ENCODE measurements at regions not wholly inside any gene's neighbourhood (a gene's known extent, or its start where the extent isn't known, plus 50 kb on each side); places are given as distances from the start of the nearest gene placed in this dataset.
A peak's percentile ranks its signal among the peaks of the same experiment; 100 is the strongest.

DNA sequence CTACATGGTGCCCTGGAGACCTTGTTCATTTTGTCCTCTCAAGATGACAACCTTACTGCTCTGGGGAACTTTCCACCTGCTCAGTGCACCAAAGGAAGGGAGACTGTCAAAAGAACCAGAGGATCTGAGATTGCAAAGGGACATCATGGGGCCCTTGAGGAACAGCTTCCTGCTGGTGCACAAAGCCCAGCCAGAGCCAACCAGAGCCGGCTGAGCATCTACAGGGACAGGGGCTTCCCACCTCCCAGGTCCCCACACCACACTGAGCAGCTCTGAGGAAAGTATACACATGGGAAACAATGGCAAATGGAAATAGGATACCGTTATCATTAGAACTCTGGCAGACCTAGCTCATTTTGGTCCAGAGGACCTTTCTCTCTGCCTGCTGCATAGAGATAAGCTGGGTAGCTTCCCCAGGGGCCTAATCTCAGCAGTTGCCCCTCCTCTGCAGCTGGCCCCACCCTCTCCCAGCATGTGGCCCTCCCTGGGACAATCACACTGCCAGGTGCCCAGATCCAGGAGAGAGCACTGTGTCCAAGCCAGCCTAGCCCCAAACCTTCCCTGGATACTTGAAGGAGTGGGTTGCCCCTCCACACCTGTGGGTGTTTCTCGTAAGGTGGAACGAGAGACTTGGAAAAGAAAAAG, 123.4 kb upstream of the PRR20G start:
- Histone ChIP-seq H3K4me1 (no peaks in the 10 kb centered on the region), H3K36me3 (no peaks in the 10 kb centered on the region), H3K27me3 (peaks cover 0 to 59% of the 10 kb centered on the region in 2 donors), H3K27ac (no peak overlapping the region), H3K4me3 (no peak overlapping the region), H3K9me3 (no peaks in the 10 kb centered on the region)
- intact Hi-C loops (cut with DNase I; ENCODE audit: low total_unique reads): no loop called here
- TF ChIP-seq, protein P1, sequence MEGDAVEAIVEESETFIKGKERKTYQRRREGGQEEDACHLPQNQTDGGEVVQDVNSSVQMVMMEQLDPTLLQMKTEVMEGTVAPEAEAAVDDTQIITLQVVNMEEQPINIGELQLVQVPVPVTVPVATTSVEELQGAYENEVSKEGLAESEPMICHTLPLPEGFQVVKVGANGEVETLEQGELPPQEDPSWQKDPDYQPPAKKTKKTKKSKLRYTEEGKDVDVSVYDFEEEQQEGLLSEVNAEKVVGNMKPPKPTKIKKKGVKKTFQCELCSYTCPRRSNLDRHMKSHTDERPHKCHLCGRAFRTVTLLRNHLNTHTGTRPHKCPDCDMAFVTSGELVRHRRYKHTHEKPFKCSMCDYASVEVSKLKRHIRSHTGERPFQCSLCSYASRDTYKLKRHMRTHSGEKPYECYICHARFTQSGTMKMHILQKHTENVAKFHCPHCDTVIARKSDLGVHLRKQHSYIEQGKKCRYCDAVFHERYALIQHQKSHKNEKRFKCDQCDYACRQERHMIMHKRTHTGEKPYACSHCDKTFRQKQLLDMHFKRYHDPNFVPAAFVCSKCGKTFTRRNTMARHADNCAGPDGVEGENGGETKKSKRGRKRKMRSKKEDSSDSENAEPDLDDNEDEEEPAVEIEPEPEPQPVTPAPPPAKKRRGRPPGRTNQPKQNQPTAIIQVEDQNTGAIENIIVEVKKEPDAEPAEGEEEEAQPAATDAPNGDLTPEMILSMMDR (IDR thresholded peaks at IDR 0.05): no peak
- peak in 1 of 2 donors; percentile 27 for DNase-seq

DNA sequence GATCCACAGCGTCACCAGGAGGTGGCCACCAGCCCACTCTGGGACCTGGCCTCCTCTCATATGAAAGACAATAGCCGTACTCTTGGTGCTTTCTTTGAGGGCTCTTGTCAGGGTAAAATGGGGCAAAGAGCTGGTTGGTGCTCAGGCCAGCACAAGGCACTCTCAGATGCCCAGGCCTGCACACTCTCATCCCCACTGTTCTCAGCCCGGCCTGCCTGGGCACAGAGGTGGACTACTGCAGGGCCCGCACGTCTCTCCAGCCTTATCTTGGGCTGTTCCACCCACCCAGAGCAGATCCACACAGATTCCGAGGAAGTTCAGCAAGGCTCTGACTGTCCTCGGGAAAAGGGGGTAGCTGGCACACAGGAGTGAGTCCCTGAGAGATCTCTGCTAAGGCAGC, 122.8 kb upstream of the PRR20G start:
- H3K27me3 ChIP-seq: peaks cover 0 to 63% of the 10 kb centered on the region in 2 donors
- H3K27ac ChIP-seq: no peak overlapping the region
- DNase-seq: peak in 1 of 2 donors; percentile 16
- H3K4me3 ChIP-seq: no peak overlapping the region
- no peaks in the 10 kb centered on the region for H3K9me3 ChIP-seq
- TF ChIP-seq, protein P1 (IDR thresholded peaks at IDR 0.05): no peak
- intact Hi-C loops (cut with DNase I; ENCODE audit: low total_unique reads): no loop called here
- no peaks in the 10 kb centered on the region for H3K36me3 ChIP-seq
- no peaks in the 10 kb centered on the region for H3K4me1 ChIP-seq

DNA sequence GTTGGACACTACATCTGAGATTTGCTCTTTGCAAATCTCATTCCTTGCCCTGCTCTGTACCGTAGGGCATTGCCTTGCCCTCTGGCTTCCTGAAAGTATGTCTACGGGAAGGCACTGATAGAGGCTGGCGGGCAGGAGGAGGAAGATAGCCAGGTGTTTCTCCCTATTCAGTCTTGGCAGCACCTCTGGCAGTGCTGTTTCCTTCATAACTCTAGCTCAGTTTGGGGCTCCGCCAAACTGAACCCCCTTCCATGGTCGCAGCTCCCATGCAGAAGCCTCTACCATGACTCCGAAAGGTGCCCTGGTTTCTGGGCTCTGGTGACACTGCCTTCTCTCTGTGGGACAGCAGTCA, 122.3 kb upstream of the PRR20G start:
- intact Hi-C loops (cut with DNase I; ENCODE audit: low total_unique reads): no loop called here
- H3K9me3 ChIP-seq: no peaks in the 10 kb centered on the region
- no peak overlapping the region for H3K27ac ChIP-seq
- peaks cover 0 to 62% of the 10 kb centered on the region in 2 donors for H3K27me3 ChIP-seq
- TF ChIP-seq, protein P1 (IDR thresholded peaks at IDR 0.05): no peak
- DNase-seq: peak in 1 of 2 donors; percentile 37
- no peaks in the 10 kb centered on the region for H3K36me3 ChIP-seq
- peaks cover 0 to 2% (median 0%) of the 10 kb centered on the region in 4 donors for H3K4me1 ChIP-seq
- H3K4me3 ChIP-seq: no peak overlapping the region

DNA sequence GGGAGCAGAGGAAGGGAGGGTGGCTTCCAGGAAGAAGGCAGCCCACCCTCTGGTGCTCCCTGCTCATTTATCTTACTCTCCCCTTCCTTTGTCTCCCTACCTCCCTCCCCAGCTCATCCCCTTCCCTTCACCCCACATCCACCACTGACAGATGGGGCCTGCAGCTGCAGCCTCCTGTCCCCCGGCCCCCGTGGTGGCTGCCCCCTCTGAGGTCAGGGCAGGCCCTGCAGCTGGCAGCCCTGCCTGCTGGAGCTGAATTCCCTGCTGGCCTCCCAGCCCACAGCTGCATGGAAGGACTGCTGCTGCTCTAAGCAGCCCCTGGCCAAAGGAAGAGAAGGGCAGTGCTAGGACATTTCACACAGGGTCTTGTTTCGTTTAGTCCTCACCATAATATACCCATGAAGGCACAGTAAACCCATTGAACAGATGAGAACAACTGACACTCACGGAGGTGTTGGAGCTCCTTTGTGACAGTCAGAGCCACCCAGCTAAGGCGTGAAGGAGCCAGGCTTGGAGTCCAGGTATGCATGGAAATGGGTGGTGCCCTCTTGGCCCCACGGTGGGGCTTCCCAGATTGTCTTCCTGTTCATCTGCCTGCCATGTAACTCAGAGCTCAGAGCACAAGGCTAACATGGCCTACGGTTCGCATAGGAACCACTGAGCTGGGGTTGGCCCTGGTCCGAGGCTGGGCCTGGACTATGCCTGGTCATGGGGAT, 121.7 kb upstream of the PRR20G start:
- Histone ChIP-seq H3K4me1 (peaks cover 0 to 7% (median 0%) of the 10 kb centered on the region in 4 donors), H3K4me3 (no peak overlapping the region), H3K27ac (no peak overlapping the region), H3K27me3 (peaks cover 0 to 62% of the 10 kb centered on the region in 2 donors), H3K36me3 (no peaks in the 10 kb centered on the region), H3K9me3 (no peaks in the 10 kb centered on the region)
- intact Hi-C loops (cut with DNase I; ENCODE audit: low total_unique reads): no loop called here
- TF ChIP-seq, protein P1 (IDR thresholded peaks at IDR 0.05): no peak
- DNase-seq: peak in 1 of 2 donors; percentile 42

DNA sequence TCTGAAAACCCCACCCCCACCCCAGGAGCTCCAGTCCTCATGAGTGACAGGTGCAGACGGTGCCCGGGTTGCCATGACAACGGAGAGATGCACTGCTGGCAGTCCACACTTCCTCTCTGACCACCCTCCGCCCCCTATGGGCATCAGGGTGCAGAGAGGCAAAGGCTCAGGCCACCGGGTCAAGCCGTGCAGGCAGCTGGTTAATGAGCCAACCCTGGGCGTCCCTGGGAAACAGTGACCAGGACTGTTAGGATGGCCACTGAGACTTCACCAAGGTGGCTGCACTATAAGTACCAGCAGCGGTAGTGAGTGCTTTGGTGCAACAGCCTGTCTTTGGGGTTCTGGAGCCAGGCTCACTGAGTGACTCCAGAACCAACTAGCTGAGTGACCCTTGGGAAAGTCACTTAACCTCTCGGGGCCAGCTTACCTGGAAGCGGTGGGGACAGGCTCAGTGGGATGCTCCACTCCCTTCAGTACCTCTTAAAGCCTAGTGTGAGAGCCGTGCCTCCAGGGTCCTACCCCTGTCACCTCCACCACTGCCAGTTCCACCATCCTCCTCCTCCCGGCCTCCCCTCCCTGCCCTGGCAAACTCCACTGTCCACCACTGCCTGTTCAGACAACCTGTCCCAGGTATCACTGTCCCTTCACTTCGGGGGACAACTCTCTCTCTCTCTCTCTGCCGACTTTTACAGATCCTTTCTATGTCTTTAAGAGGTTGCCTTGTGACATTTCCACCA, 121.0 kb upstream of the PRR20G start:
- TF ChIP-seq, protein P1 (IDR thresholded peaks at IDR 0.05): no peak
- Histone ChIP-seq H3K4me3 (no peak overlapping the region), H3K4me1 (peaks cover 0 to 7% (median 0%) of the 10 kb centered on the region in 4 donors), H3K9me3 (no peaks in the 10 kb centered on the region), H3K27ac (no peak overlapping the region), H3K27me3 (peaks cover 0 to 57% of the 10 kb centered on the region in 2 donors), H3K36me3 (no peaks in the 10 kb centered on the region)
- intact Hi-C loops (cut with DNase I; ENCODE audit: low total_unique reads): no loop called here
- DNase-seq: peak in 1 of 2 donors; percentile 45
